ENCODE measurements at regions not wholly inside any gene's neighbourhood (a gene's known extent, or its start where the extent isn't known, plus 50 kb on each side); places are given as distances from the start of the nearest gene placed in this dataset.

DNA sequence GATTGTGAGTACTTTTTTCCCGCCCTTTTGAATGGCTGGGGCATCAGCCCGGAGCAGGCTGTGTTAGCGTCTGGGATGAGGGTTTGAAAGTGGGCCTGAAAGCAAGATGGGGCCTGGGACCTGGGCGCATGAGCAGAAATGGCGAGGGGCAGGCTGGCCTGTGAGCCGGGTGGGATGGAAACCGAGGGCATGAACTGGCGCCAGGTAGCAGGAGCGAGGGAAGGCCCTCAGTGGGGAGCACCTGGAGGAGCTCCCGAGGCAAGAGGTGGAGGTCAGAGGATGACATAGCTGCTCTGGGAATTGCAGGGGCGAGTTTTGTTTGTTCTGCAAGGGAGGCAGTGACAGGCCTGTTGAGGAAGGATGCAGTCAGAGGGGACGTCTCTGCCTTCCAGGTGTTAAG lies 68.6 kb downstream of the RGS12 start:
- H3K9me3 ChIP-seq, result peaks cover 0 to 3% (median 0%) of the 10 kb centered on the region in 8 donors
- peaks cover 0 to 19% (median 7%) of the 10 kb centered on the region in 6 donors for H3K4me1 ChIP-seq
- H3K4me3 ChIP-seq, result no peak overlapping the region
- H3K27me3 ChIP-seq (replicated peaks in 1 of 7), result no peaks in the 10 kb centered on the region
- TF ChIP-seq POLR2AphosphoS5 (IDR thresholded peaks at IDR 0.05) (no peak), CTCF (IDR thresholded peaks at IDR 0.05 in 8 of 11, conservative IDR thresholded peaks at IDR 0.05 in 3 of 11) (no peak), POLR2A (IDR thresholded peaks at IDR 0.05) (no peak)
- no peaks in the 10 kb centered on the region for H3K36me3 ChIP-seq
- intact Hi-C loops (cut with DNase I; ENCODE audit: low total_unique reads), result no loop called here
- 91 to 99% (median 92%) methylated on average over 12 of the region's 12 CpGs for WGBS, 5 donors
- DNase-seq, result no peak
- H3K27ac ChIP-seq, result no peak overlapping the region

- no peaks in the 10 kb centered on the region for H3K36me3 ChIP-seq
- H3K9me3 ChIP-seq, result peaks cover 0 to 3% (median 0%) of the 10 kb centered on the region in 8 donors
- H3K27me3 ChIP-seq (replicated peaks in 1 of 7), result no peaks in the 10 kb centered on the region
- H3K4me3 ChIP-seq, result no peak overlapping the region
- no peak for DNase-seq
- H3K27ac ChIP-seq, result no peak overlapping the region
- 92 to 95% (median 93%) methylated on average over 4 to 12 of the region's 12 CpGs for WGBS, 5 donors
- peaks cover 0 to 19% (median 7%) of the 10 kb centered on the region in 6 donors for H3K4me1 ChIP-seq
- intact Hi-C loops (cut with DNase I; ENCODE audit: low total_unique reads), result no loop called here
- TF ChIP-seq POLR2A (IDR thresholded peaks at IDR 0.05) (no peak), POLR2AphosphoS5 (IDR thresholded peaks at IDR 0.05) (no peak), CTCF (IDR thresholded peaks at IDR 0.05 in 8 of 11, conservative IDR thresholded peaks at IDR 0.05 in 3 of 11) (no peak)
These were observed 69.1 kb downstream of the RGS12 start for GRCh38 chr4:3361896-3362295.

GRCh38 chr4:3362431-3363287 lies 69.8 kb downstream of the RGS12 start:
- Histone ChIP-seq H3K36me3 (no peaks in the 10 kb centered on the region), H3K4me3 (no peak overlapping the region), H3K9me3 (peaks cover 0 to under 1% (median 0%) of the 10 kb centered on the region in 8 donors), H3K4me1 (peaks cover 0 to 19% (median 7%) of the 10 kb centered on the region in 6 donors), H3K27me3 (replicated peaks in 1 of 7) (no peaks in the 10 kb centered on the region), H3K27ac (no peak overlapping the region)
- intact Hi-C loops (cut with DNase I; ENCODE audit: low total_unique reads), result no loop called here
- TF ChIP-seq CTCF (IDR thresholded peaks at IDR 0.05 in 8 of 11, conservative IDR thresholded peaks at IDR 0.05 in 3 of 11) (peak in 1 of 11 experiments; percentile 9), POLR2AphosphoS5 (IDR thresholded peaks at IDR 0.05) (no peak)
- DNase-seq, result no peak
- 92 to 96% (median 95%) methylated on average over 19 of the region's 19 CpGs for WGBS, 5 donors

DNA sequence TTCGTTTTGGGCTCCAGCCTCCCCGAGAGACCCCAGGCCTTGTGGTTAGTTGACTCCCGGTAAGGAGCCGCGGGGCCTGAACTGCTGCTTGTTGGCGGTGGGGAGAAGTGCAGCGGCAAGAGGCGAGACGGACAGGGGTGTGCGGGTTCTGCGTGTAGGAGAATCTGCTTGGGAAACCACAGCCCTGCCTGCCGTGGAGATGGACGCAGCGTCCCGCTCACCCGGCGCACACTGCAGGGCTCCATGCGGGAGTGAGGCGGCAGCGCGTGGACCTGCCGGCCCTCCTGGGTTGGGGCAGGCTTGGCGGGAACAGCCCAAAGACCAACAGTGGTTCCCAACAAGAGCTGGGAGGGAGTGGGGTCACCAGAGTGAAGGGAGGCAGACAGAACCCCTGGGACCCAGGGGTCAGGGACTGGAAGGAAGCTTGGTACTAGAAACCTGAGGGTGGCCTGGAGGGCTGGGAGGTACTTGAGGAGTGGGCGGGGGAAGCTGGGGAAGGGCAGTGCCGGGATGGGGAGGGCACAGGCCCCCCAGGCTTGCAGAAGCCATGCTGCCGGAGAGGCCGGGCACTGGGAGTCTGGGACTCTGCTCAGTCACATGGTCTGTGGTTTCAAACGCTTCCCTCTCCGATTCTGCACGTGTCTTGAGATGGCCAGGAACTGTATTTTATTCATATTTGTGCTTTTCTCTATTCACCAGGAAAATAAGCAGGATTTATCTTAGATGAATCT lies 70.8 kb downstream of the RGS12 start:
- Histone ChIP-seq H3K4me1 (peaks cover 0 to 13% (median 4%) of the 10 kb centered on the region in 6 donors), H3K36me3 (no peaks in the 10 kb centered on the region), H3K27ac (no peak overlapping the region), H3K27me3 (replicated peaks in 1 of 7) (no peaks in the 10 kb centered on the region), H3K4me3 (no peak overlapping the region), H3K9me3 (no peaks in the 10 kb centered on the region)
- TF ChIP-seq POLR2AphosphoS5 (IDR thresholded peaks at IDR 0.05) (no peak), POLR2A (IDR thresholded peaks at IDR 0.05) (no peak)
- WGBS, 5 donors, result 58 to 76% (median 64%) methylated on average over 30 of the region's 30 CpGs
- intact Hi-C loops (cut with DNase I; ENCODE audit: low total_unique reads), result no loop called here
- no peak for DNase-seq

Measured in spleen (tissue), 11 donors.